AG10803 (cell line): ENCODE measurements at regions not wholly inside any gene's neighbourhood (a gene's known extent, or its start where the extent isn't known, plus 50 kb on each side); places are given as distances from the start of the nearest gene placed in this dataset.
A peak's percentile ranks its signal among the peaks of the same experiment; 100 is the strongest.

Experiments
- DNase-seq: peaks from one replicate; pipeline ENCODE4 v3.0.0; 2010; ENCODE audit warnings: low read depth
- H3K4me3 ChIP-seq: 2 replicates; pipeline ENCODE4 v1.5.1; 2011; ENCODE audit warnings: mild to moderate bottlenecking, low read length, control low read depth
- CTCF ChIP-seq: conservative IDR thresholded peaks from 2 replicates; pipeline ENCODE4 v1.5.1; 2011; ENCODE audit warnings: mild to moderate bottlenecking, low read length, control low read depth, inconsistent platforms

GRCh38 chr3:86578071-86578470 is 412.9 kb downstream of the VGLL3 start:
- no peak for DNase-seq
- H3K4me3 ChIP-seq = no peak overlapping the region
- no peak for TF ChIP-seq CTCF

- peak; percentile 46 for DNase-seq
- no peak overlapping the region for H3K4me3 ChIP-seq
- TF ChIP-seq CTCF = peak; percentile 75
Observed at GRCh38 chr3:86563400-86563970, 427.5 kb downstream of the VGLL3 start.

- no peak for TF ChIP-seq CTCF
- DNase-seq = no peak
- H3K4me3 ChIP-seq = no peak overlapping the region
Observed at GRCh38 chr3:86562090-86562489, 428.9 kb downstream of the VGLL3 start.

GRCh38 chr3:86561215-86561614 is 429.7 kb downstream of the VGLL3 start:
- no peak overlapping the region for H3K4me3 ChIP-seq
- no peak for DNase-seq
- no peak for TF ChIP-seq CTCF

- no peak for DNase-seq
- TF ChIP-seq CTCF = no peak
- no peak overlapping the region for H3K4me3 ChIP-seq
Observed at GRCh38 chr3:86554383-86554782, 436.6 kb downstream of the VGLL3 start.

- no peak for DNase-seq
- TF ChIP-seq CTCF = no peak
- no peak overlapping the region for H3K4me3 ChIP-seq
Observed at GRCh38 chr3:86547692-86548091, 443.3 kb downstream of the VGLL3 start.

- DNase-seq = no peak
- H3K4me3 ChIP-seq = no peak overlapping the region
- no peak for TF ChIP-seq CTCF
Observed at GRCh38 chr3:86537171-86537570, 453.8 kb downstream of the VGLL3 start.
